Activated CD4-positive, alpha-beta T cell treated with anti-CD3 and anti-CD28 coated beads, Interleukin-2, amount 50 U/mL, for 24 hours (primary cell): ENCODE measurements at regions not wholly inside any gene's neighbourhood (a gene's known extent, or its start where the extent isn't known, plus 50 kb on each side); places are given as distances from the start of the nearest gene placed in this dataset.

Experiments used
- DNase-seq, 2 donors: peaks; one replicate each; pipeline ENCODE4 v3.0.0-alpha.2; 2020; ENCODE audit warnings: low read depth in 1 of 2, low spot score in 1 of 2

DNA sequence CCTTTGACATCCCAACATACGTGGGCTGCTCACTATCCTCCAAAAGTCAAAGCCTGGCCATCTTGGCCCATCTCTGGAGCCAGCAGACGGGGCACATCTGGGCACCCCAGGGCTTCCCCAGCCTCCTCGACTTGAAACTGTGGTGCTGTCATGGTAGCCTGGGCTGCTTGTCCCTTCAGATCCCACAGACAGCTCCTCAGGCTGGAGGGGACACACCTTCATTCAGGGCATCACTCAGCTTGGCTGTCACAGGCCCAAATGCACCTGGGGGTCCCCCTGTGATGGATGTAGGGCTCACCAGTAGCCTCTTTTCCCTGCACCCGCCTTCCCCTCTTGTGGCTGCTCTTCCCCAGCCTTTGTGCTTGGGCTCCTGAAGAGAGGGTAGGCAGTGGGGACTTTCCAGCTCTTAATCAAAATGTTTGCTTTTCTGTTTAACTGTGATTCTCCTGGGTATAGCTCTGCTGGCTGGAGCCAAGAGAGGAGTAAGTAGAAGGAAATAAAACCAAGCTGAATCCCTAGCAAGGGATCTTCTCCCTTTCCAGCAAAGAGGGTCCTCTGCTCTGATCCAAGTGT, 92.3 kb downstream of the GYPC start:
- DNase-seq: no peak

GRCh38 chr2:126748929-126749518, 93.1 kb downstream of the GYPC start:
- no peak for DNase-seq

- DNase-seq: no peak
These were observed 93.6 kb downstream of the GYPC start for GRCh38 chr2:126749537-126749936.

DNA sequence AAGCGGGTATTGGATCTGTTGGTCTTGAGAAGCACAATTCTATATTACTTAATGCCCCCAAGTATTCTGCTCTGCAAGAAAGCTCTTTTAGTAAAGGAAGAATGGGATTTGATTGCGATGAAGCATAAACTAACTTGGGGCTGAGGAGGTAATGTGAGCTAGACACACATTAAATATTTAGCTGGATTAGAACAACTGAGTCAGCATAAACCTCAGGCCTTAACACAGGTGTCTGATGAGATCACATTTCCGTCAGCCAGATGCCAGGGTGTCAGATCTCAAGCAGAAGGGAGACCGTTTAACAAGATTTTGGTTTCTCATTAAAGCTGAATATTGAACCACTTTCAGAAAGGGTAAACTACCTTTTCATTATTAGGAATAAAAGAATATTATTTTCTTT, 94.5 kb downstream of the GYPC start:
- DNase-seq: no peak

DNA sequence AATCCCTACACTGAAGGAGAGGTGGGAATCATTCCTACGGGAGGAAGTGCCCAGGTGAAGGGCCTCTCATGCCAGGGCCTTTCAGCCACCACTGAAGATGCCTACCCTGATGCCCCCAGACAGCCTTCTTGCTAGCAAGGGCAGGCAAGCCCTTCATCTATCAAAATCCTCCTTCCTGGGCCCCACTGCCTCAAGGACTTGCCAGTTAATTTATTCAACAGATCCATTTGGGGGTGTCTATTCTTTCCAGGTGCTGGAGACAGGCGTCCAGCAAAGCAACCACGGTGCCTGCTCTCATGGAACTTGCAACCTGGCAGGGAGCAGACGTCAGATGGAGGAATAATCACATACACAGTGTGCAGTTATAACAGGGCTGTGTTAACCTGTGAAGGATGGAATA, 95.5 kb downstream of the GYPC start:
- no peak for DNase-seq

- DNase-seq: no peak
These were observed 96.9 kb downstream of the GYPC start for GRCh38 chr2:126752876-126753275.

- no peak for DNase-seq
These were observed 97.7 kb downstream of the GYPC start for GRCh38 chr2:126753501-126754212.

DNA sequence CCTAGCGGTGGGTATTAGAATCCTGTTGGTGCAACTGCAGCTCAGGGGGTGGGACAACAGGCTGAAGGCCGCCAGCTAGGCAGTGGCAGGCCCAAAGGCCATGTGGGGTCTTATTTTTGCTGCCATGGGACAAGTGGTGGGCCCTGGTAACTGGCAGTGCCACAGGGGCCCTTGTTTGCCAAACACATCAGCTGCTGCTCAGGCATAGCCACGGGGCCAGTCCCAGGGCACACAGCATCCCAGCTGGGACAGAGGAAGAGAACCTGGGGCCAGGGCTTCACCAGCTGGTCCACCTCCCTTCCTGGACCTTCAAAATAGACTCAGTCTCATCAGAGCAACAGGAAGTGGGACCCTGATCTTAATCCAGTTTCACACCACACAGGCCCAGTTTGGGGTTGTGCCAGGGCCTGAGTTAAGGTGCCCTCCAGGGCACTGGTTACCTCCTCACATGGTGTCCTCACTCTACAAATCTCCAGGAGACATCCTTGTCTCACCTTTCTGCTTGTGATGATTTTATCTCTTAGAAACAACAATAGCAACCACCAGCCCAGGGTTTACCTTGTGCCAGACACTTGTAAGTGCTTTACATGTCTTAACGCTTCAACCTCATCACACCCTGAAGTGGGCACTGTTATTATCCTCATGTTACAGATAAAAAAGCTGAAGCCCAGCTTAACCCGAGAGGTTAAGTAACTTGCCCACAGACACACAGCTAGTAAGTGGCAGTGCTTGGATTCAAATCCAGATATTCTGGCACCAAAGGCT, 98.5 kb downstream of the GYPC start:
- no peak for DNase-seq

- no peak for DNase-seq
These were observed 100.2 kb downstream of the GYPC start for GRCh38 chr2:126756125-126756524.

DNA sequence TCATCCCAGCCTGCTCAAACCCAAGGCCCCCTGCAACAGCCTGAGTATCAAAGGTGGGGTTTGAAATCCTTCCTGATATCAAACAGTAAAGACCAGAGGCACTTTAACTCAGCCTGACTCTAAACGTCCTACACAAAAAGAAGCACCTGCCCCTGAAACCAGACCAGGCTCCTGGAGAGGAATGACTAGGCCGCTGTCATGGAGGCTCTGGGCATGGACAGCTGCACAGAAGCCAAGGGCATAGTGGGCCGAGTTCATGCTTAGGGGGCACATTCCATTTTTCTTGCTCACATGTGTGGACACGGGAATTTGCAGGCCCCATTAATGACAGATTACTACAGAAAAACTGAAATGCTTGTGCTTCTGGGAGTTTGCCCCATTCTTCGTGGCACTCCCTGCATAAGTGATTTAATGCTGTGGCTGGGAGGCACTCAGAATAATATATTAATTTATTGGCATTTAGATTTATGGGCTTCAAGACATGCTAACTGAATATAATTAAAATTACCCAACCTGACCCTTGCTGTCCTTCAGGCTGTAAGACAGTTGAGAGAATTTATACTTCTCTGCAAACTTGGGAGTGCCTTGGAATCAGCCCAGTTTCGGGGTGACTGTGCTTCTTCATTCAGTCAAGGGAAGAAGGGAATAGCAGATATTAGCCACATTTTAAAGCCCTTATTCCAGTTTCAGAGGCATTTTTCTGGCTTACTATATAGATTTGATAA, 105.5 kb downstream of the GYPC start:
- no peak for DNase-seq

GRCh38 chr2:126761981-126762878, 106.3 kb downstream of the GYPC start:
- no peak for DNase-seq

- no peak for DNase-seq
These were observed 108.8 kb downstream of the GYPC start for GRCh38 chr2:126764686-126765265.

GRCh38 chr2:126765395-126765794, 109.4 kb downstream of the GYPC start:
- no peak for DNase-seq

GRCh38 chr2:126766295-126766968, 110.5 kb downstream of the GYPC start:
- DNase-seq: no peak

DNA sequence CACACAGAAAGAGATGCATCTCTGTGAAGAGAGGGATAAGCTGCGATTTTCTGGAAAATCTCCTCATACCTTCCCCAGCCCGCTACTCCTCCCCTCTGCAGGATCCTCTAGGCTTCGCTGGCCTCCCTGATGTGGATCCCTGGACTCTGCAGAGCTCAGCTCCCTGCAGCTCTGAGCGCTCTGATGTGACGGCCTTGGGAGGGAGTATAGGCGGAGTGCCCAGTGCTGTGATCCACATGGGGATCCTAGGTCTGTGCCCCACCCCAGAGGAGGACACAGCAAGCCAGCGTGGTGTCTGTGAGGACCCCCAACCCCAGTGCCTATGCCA, 111.0 kb downstream of the GYPC start:
- no peak for DNase-seq

GRCh38 chr2:126769118-126769517, 113.2 kb downstream of the GYPC start:
- DNase-seq: no peak

DNA sequence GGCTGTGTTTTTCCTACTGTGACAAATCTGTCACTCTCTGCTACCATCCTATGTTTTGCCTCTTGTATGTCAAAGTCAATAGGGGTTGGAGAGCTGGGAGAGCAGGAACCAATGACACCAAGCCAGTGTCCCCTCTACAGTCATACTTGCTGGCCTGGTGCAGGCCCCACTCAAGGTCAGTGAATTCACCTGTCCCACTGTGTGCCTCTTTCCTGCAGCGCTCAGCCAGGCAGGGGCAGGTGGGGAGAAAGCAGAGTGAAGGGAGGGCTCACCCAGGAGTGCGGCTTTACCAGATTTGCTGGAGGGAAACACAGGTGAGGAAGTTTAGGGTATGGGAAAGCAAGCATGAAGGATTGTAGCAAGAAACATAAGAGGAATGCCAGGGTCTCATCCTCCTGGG, 114.5 kb downstream of the GYPC start:
- DNase-seq: no peak

DNA sequence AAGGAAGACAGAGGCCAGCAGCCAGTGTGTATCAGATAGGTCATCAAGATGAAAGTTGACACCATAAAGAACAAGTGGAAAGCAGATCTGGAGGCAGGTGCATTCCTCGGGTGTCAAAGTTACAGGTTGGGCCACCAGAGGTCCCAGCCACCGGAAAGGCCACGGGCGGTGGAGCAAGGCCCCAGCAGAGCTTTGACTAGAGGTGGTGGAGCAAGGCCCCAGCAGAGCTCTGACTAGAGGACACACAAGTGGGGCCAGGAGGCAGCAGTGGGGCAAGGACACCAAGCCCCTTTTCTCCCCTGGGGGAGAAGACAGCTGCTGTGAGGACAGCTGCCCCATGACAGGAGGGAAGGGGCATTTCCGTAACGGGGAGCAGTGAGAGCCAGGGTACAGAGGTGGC, 115.1 kb downstream of the GYPC start:
- DNase-seq: no peak

GRCh38 chr2:126771501-126772195, 115.7 kb downstream of the GYPC start:
- no peak for DNase-seq
